ENCODE measurements at regions not wholly inside any gene's neighbourhood (a gene's known extent, or its start where the extent isn't known, plus 50 kb on each side); places are given as distances from the start of the nearest gene placed in this dataset.

DNA sequence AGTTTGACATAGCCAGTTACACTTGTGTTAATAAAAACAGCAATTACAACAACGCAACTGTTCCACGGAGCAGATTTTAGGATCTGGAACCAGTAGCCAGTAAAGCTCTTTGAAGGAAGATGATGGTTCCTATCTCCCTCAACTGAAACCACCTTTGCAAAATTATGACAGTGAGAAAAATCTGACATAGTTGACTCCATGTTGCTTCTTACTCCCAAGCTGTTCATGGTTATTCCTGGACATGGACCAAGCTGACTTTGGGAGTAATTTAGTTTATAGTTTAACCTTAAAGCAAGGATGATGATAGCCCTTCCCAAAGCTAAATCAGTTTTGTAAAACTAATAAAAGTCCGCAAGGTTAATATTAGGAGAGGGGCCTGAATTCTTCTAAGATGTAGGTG lies 518.0 kb upstream of the ZP4 start:
- no peak for DNase-seq (ENCODE audit: low read depth)
- no peak for TF ChIP-seq CTCF (IDR thresholded peaks at IDR 0.05; ENCODE audit: insufficient read depth, low read depth, low read length, missing control alignments)
- H3K4me3 ChIP-seq (ENCODE audit: low read depth, low read length) = no peak overlapping the region

DNA sequence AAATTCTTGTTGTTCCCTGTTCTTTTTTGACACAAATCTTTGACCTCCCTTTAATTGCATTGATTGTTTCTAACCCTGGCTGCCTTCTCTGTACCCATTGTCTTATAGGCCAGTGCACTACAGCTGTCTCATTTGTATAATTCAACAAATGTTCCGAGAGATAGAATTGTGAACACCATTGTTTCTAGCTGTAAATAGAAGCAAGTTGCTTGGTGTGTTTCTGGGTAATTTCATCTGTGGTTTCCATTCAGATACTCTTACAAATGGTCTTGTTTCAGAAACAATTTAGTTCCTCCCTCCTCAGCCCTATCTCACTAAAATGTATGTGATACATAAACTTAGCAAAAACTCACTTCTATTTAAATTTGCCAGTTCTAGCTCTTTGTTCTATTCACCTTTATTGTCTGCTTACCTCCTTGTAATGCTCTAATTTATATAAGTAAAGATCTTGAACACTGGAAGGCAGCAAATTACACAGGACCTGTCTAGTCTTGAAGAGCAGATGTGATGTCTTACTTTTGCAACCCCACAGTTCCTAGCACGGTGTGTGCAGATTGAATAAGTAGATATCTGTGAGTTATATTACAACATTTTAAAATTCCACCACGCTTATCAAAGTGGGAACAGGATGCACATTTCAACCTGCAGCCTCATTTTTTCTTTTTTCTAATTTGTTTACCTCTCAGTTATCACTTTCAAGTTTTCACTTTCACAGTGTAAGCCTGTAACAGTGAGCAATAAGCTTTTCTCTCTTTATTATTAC lies 515.6 kb upstream of the ZP4 start:
- no peak for TF ChIP-seq CTCF (IDR thresholded peaks at IDR 0.05; ENCODE audit: insufficient read depth, low read depth, low read length, missing control alignments)
- no peak overlapping the region for H3K4me3 ChIP-seq (ENCODE audit: low read depth, low read length)
- no peak for DNase-seq (ENCODE audit: low read depth)

DNA sequence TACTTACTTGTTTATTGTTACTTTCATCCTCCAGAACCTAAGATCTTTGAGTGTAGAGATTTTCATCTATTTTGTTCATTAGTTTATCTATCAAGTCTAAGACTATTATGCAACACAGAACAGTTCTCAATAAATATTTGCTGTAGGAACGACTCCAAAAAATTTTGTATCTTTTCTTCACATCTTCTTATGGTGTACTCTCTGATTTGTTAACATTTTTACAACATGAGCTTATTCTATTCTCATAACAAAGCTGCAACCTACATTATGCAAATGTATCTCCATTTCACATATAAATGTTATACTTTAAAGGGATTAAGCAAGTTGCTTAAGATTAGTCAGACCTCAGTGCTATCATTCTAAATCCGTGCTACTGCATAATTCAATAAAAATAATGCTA lies 514.2 kb upstream of the ZP4 start:
- no peak overlapping the region for H3K4me3 ChIP-seq (ENCODE audit: low read depth, low read length)
- TF ChIP-seq CTCF (IDR thresholded peaks at IDR 0.05; ENCODE audit: insufficient read depth, low read depth, low read length, missing control alignments) = no peak
- DNase-seq (ENCODE audit: low read depth) = no peak

- no peak for TF ChIP-seq CTCF (IDR thresholded peaks at IDR 0.05; ENCODE audit: insufficient read depth, low read depth, low read length, missing control alignments)
- no peak for DNase-seq (ENCODE audit: low read depth)
- no peak overlapping the region for H3K4me3 ChIP-seq (ENCODE audit: low read depth, low read length)
Measured at GRCh38 chr1:238404481-238404880, 513.8 kb upstream of the ZP4 start.

GRCh38 chr1:238401144-238401543 lies 510.4 kb upstream of the ZP4 start:
- DNase-seq (ENCODE audit: low read depth) = no peak
- no peak overlapping the region for H3K4me3 ChIP-seq (ENCODE audit: low read depth, low read length)
- TF ChIP-seq CTCF (IDR thresholded peaks at IDR 0.05; ENCODE audit: insufficient read depth, low read depth, low read length, missing control alignments) = no peak

GRCh38 chr1:238399558-238399957 lies 508.8 kb upstream of the ZP4 start:
- H3K4me3 ChIP-seq (ENCODE audit: low read depth, low read length) = no peak overlapping the region
- no peak for DNase-seq (ENCODE audit: low read depth)
- no peak for TF ChIP-seq CTCF (IDR thresholded peaks at IDR 0.05; ENCODE audit: insufficient read depth, low read depth, low read length, missing control alignments)

GRCh38 chr1:238396140-238396539 lies 505.4 kb upstream of the ZP4 start:
- no peak for DNase-seq (ENCODE audit: low read depth)
- no peak for TF ChIP-seq CTCF (IDR thresholded peaks at IDR 0.05; ENCODE audit: insufficient read depth, low read depth, low read length, missing control alignments)
- no peak overlapping the region for H3K4me3 ChIP-seq (ENCODE audit: low read depth, low read length)
